KMS-11 (cell line): ENCODE measurements at regions not wholly inside any gene's neighbourhood (a gene's known extent, or its start where the extent isn't known, plus 50 kb on each side); places are given as distances from the start of the nearest gene placed in this dataset.

Source experiments
- H2AFZ ChIP-seq: fragments of 200-600 bp; sonication (generic); 2 replicates; pipeline ENCODE4 v1.6.1; 2016; ENCODE audit warnings: antibody characterized with exemption, mixed run types, low read depth
- H3K27ac ChIP-seq: fragments of 200-600 bp; sonication (generic); 2 replicates; pipeline ENCODE4 v1.6.1; 2016; ENCODE audit warnings: mild to moderate bottlenecking, mixed run types
- H3K27me3 ChIP-seq: fragments of 200-600 bp; sonication (generic); 2 replicates; pipeline ENCODE4 v1.6.1; 2017; ENCODE audit warnings: mild to moderate bottlenecking, low read depth, mixed run types, moderate library complexity; ENCODE audit not compliant: insufficient read depth
- H3K36me3 ChIP-seq: fragments of 200-600 bp; sonication (generic); 2 replicates; pipeline ENCODE4 v1.6.1; 2017; ENCODE audit warnings: mild to moderate bottlenecking, mixed run types; ENCODE audit not compliant: insufficient read depth
- H3K4me1 ChIP-seq: fragments of 200-600 bp; sonication (generic); 2 replicates; pipeline ENCODE4 v1.6.1; 2016; ENCODE audit warnings: mild to moderate bottlenecking, low read depth, mixed run types; ENCODE audit not compliant: poor library complexity, severe bottlenecking
- H3K4me2 ChIP-seq: fragments of 200-600 bp; sonication (generic); 2 replicates; pipeline ENCODE4 v1.7.0; 2016; ENCODE audit warnings: mild to moderate bottlenecking, mixed run types
- H3K4me3 ChIP-seq: fragments of 200-600 bp; sonication (generic); IDR thresholded peaks from 2 replicates; pipeline ENCODE4 v1.6.1; 2017; ENCODE audit warnings: low read depth, low read length, mixed read lengths; ENCODE audit not compliant: insufficient read depth
- H3K79me2 ChIP-seq: fragments of 200-600 bp; sonication (generic); 2 replicates; pipeline ENCODE4 v1.6.1; 2016; ENCODE audit warnings: low read depth, mixed run types; ENCODE audit not compliant: insufficient read depth
- H3K9ac ChIP-seq: fragments of 200-600 bp; sonication (generic); 2 replicates; pipeline ENCODE4 v1.6.1; 2016; ENCODE audit warnings: mild to moderate bottlenecking, mixed run types
- H4K20me1 ChIP-seq: fragments of 200-600 bp; sonication (generic); 2 replicates; pipeline ENCODE4 v1.6.1; 2016; ENCODE audit warnings: mild to moderate bottlenecking, mixed run types; ENCODE audit not compliant: insufficient read depth
- CTCF ChIP-seq: fragments of 200-600 bp; sonication (generic); conservative IDR thresholded peaks from 2 replicates; pipeline ENCODE4 v1.6.1; 2017; ENCODE audit warnings: low read depth, mild to moderate bottlenecking, antibody characterized with exemption, low read length, moderate library complexity, mixed read lengths

GRCh38 chr17:79239205-79239604 is 164.6 kb downstream of the ENGASE start:
- no peak overlapping the region for H3K27ac ChIP-seq
- H2AFZ ChIP-seq, result no peak overlapping the region
- no peak overlapping the region for H3K4me3 ChIP-seq
- H3K79me2 ChIP-seq, result no peaks in the 10 kb centered on the region
- no peak overlapping the region for H3K9ac ChIP-seq
- no peaks in the 10 kb centered on the region for H4K20me1 ChIP-seq
- TF ChIP-seq CTCF, result no peak
- no peaks in the 10 kb centered on the region for H3K36me3 ChIP-seq
- no peak overlapping the region for H3K4me2 ChIP-seq
- peaks cover 97% of the 10 kb centered on the region for H3K27me3 ChIP-seq
- no peaks in the 10 kb centered on the region for H3K4me1 ChIP-seq

- Histone ChIP-seq H3K4me2 (no peak overlapping the region), H3K27me3 (peaks cover 99% of the 10 kb centered on the region), H3K4me3 (no peak overlapping the region), H3K9ac (no peak overlapping the region), H3K27ac (no peak overlapping the region), H3K36me3 (no peaks in the 10 kb centered on the region), H3K4me1 (no peaks in the 10 kb centered on the region), H2AFZ (no peak overlapping the region), H3K79me2 (no peaks in the 10 kb centered on the region), H4K20me1 (no peaks in the 10 kb centered on the region)
- TF ChIP-seq CTCF, result no peak
These were observed 162.9 kb downstream of the ENGASE start for GRCh38 chr17:79237448-79238053.

- no peak overlapping the region for H3K9ac ChIP-seq
- no peaks in the 10 kb centered on the region for H4K20me1 ChIP-seq
- TF ChIP-seq CTCF, result no peak
- no peak overlapping the region for H3K4me3 ChIP-seq
- peaks cover 99% of the 10 kb centered on the region for H3K27me3 ChIP-seq
- no peaks in the 10 kb centered on the region for H3K36me3 ChIP-seq
- no peak overlapping the region for H3K4me2 ChIP-seq
- no peak overlapping the region for H3K27ac ChIP-seq
- H3K79me2 ChIP-seq, result no peaks in the 10 kb centered on the region
- no peaks in the 10 kb centered on the region for H3K4me1 ChIP-seq
- no peak overlapping the region for H2AFZ ChIP-seq
These were observed 161.2 kb downstream of the ENGASE start for GRCh38 chr17:79235808-79236207.

GRCh38 chr17:79233916-79234551 is 159.4 kb downstream of the ENGASE start:
- Histone ChIP-seq H3K27ac (no peak overlapping the region), H3K4me2 (no peak overlapping the region), H3K36me3 (no peaks in the 10 kb centered on the region), H2AFZ (no peak overlapping the region), H3K9ac (no peak overlapping the region), H3K79me2 (no peaks in the 10 kb centered on the region), H4K20me1 (no peaks in the 10 kb centered on the region), H3K4me3 (no peak overlapping the region), H3K27me3 (peaks cover 94% of the 10 kb centered on the region), H3K4me1 (no peaks in the 10 kb centered on the region)
- TF ChIP-seq CTCF, result no peak
